Upper lobe of left lung (tissue), 4 donors: ENCODE measurements at regions not wholly inside any gene's neighbourhood (a gene's known extent, or its start where the extent isn't known, plus 50 kb on each side); places are given as distances from the start of the nearest gene placed in this dataset.

ENCODE experiments used
- EP300 ChIP-seq, 4 donors: sonication (generic); formaldehyde crosslinking; IDR thresholded peaks; one replicate each; pipeline ENCODE4 v1.5.1; 2017; ENCODE audit warnings: antibody characterized with exemption in 4 of 4, control low read depth in 2 of 4
- POLR2A ChIP-seq, 4 donors: fragments of 450-650 bp; IDR thresholded peaks; one replicate each; pipeline ENCODE4 v1.5.1; 2016 to 2017; ENCODE audit warnings: antibody characterized with exemption in 4 of 4, mild to moderate bottlenecking in 2 of 4
- POLR2AphosphoS5 ChIP-seq, 2 donors: sonication (generic); formaldehyde crosslinking; IDR thresholded peaks; one replicate each; pipeline ENCODE4 v1.5.1; 2017; ENCODE audit warnings: antibody characterized with exemption in 2 of 2
- TF ChIP-seq, protein P1 (sequence below), 6 experiments: fragments of 450-650 bp in 4 of 6; fragments of 200-600 bp in 2 of 6; sonication (generic) in 2 of 6; IDR thresholded peaks; one replicate each; pipeline ENCODE4 v1.5.1; 2016 to 2019; ENCODE audit warnings: antibody characterized with exemption in 6 of 6

DNA sequence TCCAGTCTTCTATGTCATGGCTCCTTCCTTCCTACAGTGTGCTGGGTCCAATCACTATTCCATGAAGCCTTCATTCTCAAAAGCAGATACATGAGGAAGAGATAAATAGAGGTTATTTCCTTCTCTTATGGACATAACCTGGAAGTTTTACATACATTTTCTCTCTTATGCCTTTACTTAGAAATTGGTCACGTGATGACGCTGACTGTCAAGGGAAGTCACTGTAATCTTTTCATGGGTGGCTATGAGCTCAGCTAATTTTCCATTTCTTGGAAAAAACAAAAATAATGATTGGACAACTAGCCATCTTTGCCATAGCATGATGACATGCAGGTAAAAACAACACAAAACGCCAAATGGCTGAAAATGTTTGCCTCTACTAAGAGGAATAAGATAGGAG lies 151.6 kb upstream of the PRSS16 start:
- TF ChIP-seq, protein P1, sequence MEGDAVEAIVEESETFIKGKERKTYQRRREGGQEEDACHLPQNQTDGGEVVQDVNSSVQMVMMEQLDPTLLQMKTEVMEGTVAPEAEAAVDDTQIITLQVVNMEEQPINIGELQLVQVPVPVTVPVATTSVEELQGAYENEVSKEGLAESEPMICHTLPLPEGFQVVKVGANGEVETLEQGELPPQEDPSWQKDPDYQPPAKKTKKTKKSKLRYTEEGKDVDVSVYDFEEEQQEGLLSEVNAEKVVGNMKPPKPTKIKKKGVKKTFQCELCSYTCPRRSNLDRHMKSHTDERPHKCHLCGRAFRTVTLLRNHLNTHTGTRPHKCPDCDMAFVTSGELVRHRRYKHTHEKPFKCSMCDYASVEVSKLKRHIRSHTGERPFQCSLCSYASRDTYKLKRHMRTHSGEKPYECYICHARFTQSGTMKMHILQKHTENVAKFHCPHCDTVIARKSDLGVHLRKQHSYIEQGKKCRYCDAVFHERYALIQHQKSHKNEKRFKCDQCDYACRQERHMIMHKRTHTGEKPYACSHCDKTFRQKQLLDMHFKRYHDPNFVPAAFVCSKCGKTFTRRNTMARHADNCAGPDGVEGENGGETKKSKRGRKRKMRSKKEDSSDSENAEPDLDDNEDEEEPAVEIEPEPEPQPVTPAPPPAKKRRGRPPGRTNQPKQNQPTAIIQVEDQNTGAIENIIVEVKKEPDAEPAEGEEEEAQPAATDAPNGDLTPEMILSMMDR (IDR thresholded peaks at IDR 0.05) = no peak
- TF ChIP-seq POLR2A (IDR thresholded peaks at IDR 0.05) (no peak), POLR2AphosphoS5 (IDR thresholded peaks at IDR 0.05) (no peak), EP300 (IDR thresholded peaks at IDR 0.05) (no peak)
